Amniotic epithelial cell (primary cell): ENCODE measurements at regions not wholly inside any gene's neighbourhood (a gene's known extent, or its start where the extent isn't known, plus 50 kb on each side); places are given as distances from the start of the nearest gene placed in this dataset.

ENCODE experiments used
- DNase-seq: peaks from one replicate; pipeline ENCODE4 v3.0.0-alpha.2; 2010; ENCODE audit warnings: low read depth

- DNase-seq, result no peak
Observed at GRCh38 chr19:33948651-33949335, 152.1 kb downstream of the KCTD15 start.

- DNase-seq, result no peak
Observed at GRCh38 chr19:33950091-33950750, 153.6 kb downstream of the KCTD15 start.

GRCh38 chr19:33953023-33953422, 156.4 kb downstream of the KCTD15 start:
- DNase-seq, result no peak

- DNase-seq, result no peak
Observed at GRCh38 chr19:33953592-33953991, 156.9 kb downstream of the KCTD15 start.

- no peak for DNase-seq
Observed at GRCh38 chr19:33954686-33955085, 158.0 kb downstream of the KCTD15 start.

- DNase-seq, result no peak
Observed at GRCh38 chr19:33956941-33957340, 160.3 kb downstream of the KCTD15 start.

- DNase-seq, result no peak
Observed at GRCh38 chr19:33957804-33958203, 161.1 kb downstream of the KCTD15 start.

GRCh38 chr19:33960566-33960965, 163.9 kb downstream of the KCTD15 start:
- no peak for DNase-seq

- DNase-seq, result no peak
Observed at GRCh38 chr19:33962161-33962560, 165.5 kb downstream of the KCTD15 start.

GRCh38 chr19:33963514-33963913, 166.8 kb downstream of the KCTD15 start:
- no peak for DNase-seq

- no peak for DNase-seq
Observed at GRCh38 chr19:33971073-33971472, 174.4 kb downstream of the KCTD15 start.

GRCh38 chr19:33977756-33978685, 181.4 kb downstream of the KCTD15 start:
- no peak for DNase-seq

GRCh38 chr19:33982706-33983105, 186.0 kb downstream of the KCTD15 start:
- no peak for DNase-seq

- DNase-seq, result peak; percentile 3
Observed at GRCh38 chr19:33988601-33989000, 183.7 kb upstream of the LSM14A start.

GRCh38 chr19:33997690-33998089, 174.6 kb upstream of the LSM14A start:
- DNase-seq, result no peak

GRCh38 chr19:33998302-33998701, 174.0 kb upstream of the LSM14A start:
- DNase-seq, result no peak

- peak; percentile 3 for DNase-seq
Observed at GRCh38 chr19:33998739-33999345, 173.5 kb upstream of the LSM14A start.

GRCh38 chr19:34017024-34017423, 155.3 kb upstream of the LSM14A start:
- no peak for DNase-seq

- DNase-seq, result no peak
Observed at GRCh38 chr19:34017601-34018000, 154.7 kb upstream of the LSM14A start.

GRCh38 chr19:34018546-34018945, 153.8 kb upstream of the LSM14A start:
- DNase-seq, result no peak

- no peak for DNase-seq
Observed at GRCh38 chr19:34023381-34023780, 148.9 kb upstream of the LSM14A start.

GRCh38 chr19:34033880-34034279, 138.4 kb upstream of the LSM14A start:
- DNase-seq, result no peak
